H1 (cell line): ENCODE measurements at regions not wholly inside any gene's neighbourhood (a gene's known extent, or its start where the extent isn't known, plus 50 kb on each side); places are given as distances from the start of the nearest gene placed in this dataset.

ENCODE experiments used
- CTCF ChIA-PET: fragments of 300-600 bp; sonication (Branson Sonifier 250); formaldehyde crosslinking; loops from one replicate; lab custom pipeline; 2021; ENCODE audit not compliant: partially characterized antibody; lab: Charles Lee
- POLR2A ChIA-PET: fragments of 300-600 bp; sonication (Branson Sonifier 250); formaldehyde crosslinking; loops from one replicate; lab custom pipeline; 2021; ENCODE audit warnings: inconsistent platforms; ENCODE audit not compliant: partially characterized antibody; lab: Charles Lee
- DNase-seq, 2 experiments: peaks; one replicate each; pipeline versions ENCODE4 v3.0.0 to v3.0.0-alpha.2; 2010 to 2022; ENCODE audit warnings: low spot score in 2 of 2, low read depth in 1 of 2, mixed read lengths in 1 of 2
- FAIRE-seq: peaks from 2 replicates; lab custom pipeline; 2011; peaks lifted over from hg19 to GRCh38; lab: Jason Lieb, UNC
- H2AFZ ChIP-seq: 2 replicates; pipeline ENCODE4 v1.8.1; 2012; ENCODE audit warnings: low read length, inconsistent platforms
- H2AK5ac ChIP-seq: 2 replicates; pipeline ENCODE4 v1.6.1; 2013; ENCODE audit warnings: low read depth, low read length
- H2BK120ac ChIP-seq: replicated peaks from 2 replicates; pipeline ENCODE3; 2013; ENCODE audit warnings: low read depth, low read length, inconsistent platforms
- H2BK12ac ChIP-seq: 2 replicates; pipeline ENCODE4 v1.6.1; 2013; ENCODE audit warnings: low read depth, low read length
- H2BK15ac ChIP-seq: 2 replicates; pipeline ENCODE4 v1.6.1; 2013; ENCODE audit warnings: low read length
- H2BK20ac ChIP-seq: 2 replicates; pipeline ENCODE4 v1.6.1; 2013; ENCODE audit warnings: low read length
- H2BK5ac ChIP-seq: 2 replicates; pipeline ENCODE4 v1.6.1; 2013; ENCODE audit warnings: low read depth, low read length
- H3K14ac ChIP-seq: 2 replicates; pipeline ENCODE4 v1.6.1; 2013; ENCODE audit warnings: inconsistent platforms; ENCODE audit not compliant: insufficient read length
- H3K18ac ChIP-seq: 2 replicates; pipeline ENCODE4 v1.6.1; 2013; ENCODE audit warnings: low read length; ENCODE audit errors: extremely low read depth
- H3K23ac ChIP-seq: 2 replicates; pipeline ENCODE4 v1.6.1; 2013; ENCODE audit warnings: inconsistent platforms; ENCODE audit not compliant: insufficient read length
- H3K23me2 ChIP-seq: 2 replicates; pipeline ENCODE4 v1.6.1; 2013; ENCODE audit warnings: low read depth, low read length
- H3K27ac ChIP-seq: 2 replicates; pipeline ENCODE4 v1.6.1; 2011; ENCODE audit warnings: low read depth, low read length, inconsistent platforms
- H3K27me3 ChIP-seq, 4 experiments: replicated peaks in 1 of 4; 1 replicate in 1 of 4; 2 replicates in 3 of 4; pipeline versions ENCODE4 v1.6.1 to v1.8.1; 2011 to 2013; ENCODE audit warnings: low read length in 3 of 4, mild to moderate bottlenecking in 3 of 4, inconsistent platforms in 2 of 4, mixed read lengths in 2 of 4, moderate library complexity in 1 of 4; ENCODE audit not compliant: control insufficient read depth in 3 of 4, insufficient read depth in 3 of 4; ENCODE audit errors: extremely low read depth in 1 of 4
- H3K36me3 ChIP-seq, 4 experiments: 2 replicates each; pipeline versions ENCODE4 v1.6.1 to v1.8.1; 2011 to 2013; ENCODE audit warnings: mild to moderate bottlenecking in 4 of 4, low read length in 3 of 4, moderate library complexity in 2 of 4, control low read depth in 1 of 4, inconsistent platforms in 1 of 4; ENCODE audit not compliant: insufficient read depth in 4 of 4, control insufficient read depth in 2 of 4
- H3K4ac ChIP-seq: replicated peaks from 2 replicates; pipeline ENCODE3; 2013; ENCODE audit warnings: low read length, low read depth, mixed read lengths, inconsistent platforms; ENCODE audit not compliant: insufficient read length
- H3K4me1 ChIP-seq, 4 experiments: replicated peaks in 1 of 4; 1 replicate in 1 of 4; 2 replicates in 3 of 4; pipeline versions ENCODE4 v1.6.1 to v1.8.1; 2011 to 2013; ENCODE audit warnings: low read length in 3 of 4, inconsistent platforms in 2 of 4, mixed read lengths in 1 of 4; ENCODE audit not compliant: insufficient read depth in 4 of 4, control insufficient read depth in 3 of 4
- H3K4me2 ChIP-seq, 2 experiments: 2 replicates each; pipeline versions ENCODE4 v1.6.1 to v1.8.1; 2011 to 2013; ENCODE audit warnings: low read depth in 2 of 2, low read length in 2 of 2, control low read depth in 1 of 2, inconsistent platforms in 1 of 2, mild to moderate bottlenecking in 1 of 2; ENCODE audit not compliant: insufficient read depth in 1 of 2
- H3K4me3 ChIP-seq, 4 experiments: fragments of 200-600, 300-600 bp in 1 of 4; sonication (generic), shearing (Covaris generic), sonication (Bioruptor Twin) in 1 of 4; 2 replicates each; pipeline versions ENCODE4 v1.5.1 to v1.8.1; 2011 to 2016; ENCODE audit warnings: low read length in 4 of 4, low read depth in 3 of 4, control low read depth in 2 of 4, inconsistent platforms in 2 of 4, mild to moderate bottlenecking in 2 of 4, mixed read lengths in 1 of 4, moderate library complexity in 1 of 4; ENCODE audit not compliant: insufficient read depth in 2 of 4; ENCODE audit errors: extremely low read depth in 1 of 4
- H3K56ac ChIP-seq: replicated peaks from 2 replicates; pipeline ENCODE3; 2013; ENCODE audit warnings: low read depth, mild to moderate bottlenecking, mixed read lengths, low read length, inconsistent platforms; ENCODE audit not compliant: insufficient read length
- H3K79me1 ChIP-seq: 2 replicates; pipeline ENCODE4 v1.6.1; 2013; ENCODE audit warnings: low read depth, low read length, control low read depth
- H3K79me2 ChIP-seq, 2 experiments: 2 replicates each; pipeline versions ENCODE4 v1.6.1 to v1.8.1; 2012 to 2013; ENCODE audit warnings: low read length in 2 of 2, mild to moderate bottlenecking in 2 of 2, inconsistent platforms in 1 of 2; ENCODE audit not compliant: insufficient read depth in 2 of 2, control insufficient read depth in 1 of 2
- H3K9ac ChIP-seq, 4 experiments: replicated peaks in 1 of 4; 1 replicate in 1 of 4; 2 replicates in 3 of 4; pipeline versions ENCODE4 v1.6.1 to v1.8.1; 2011 to 2013; ENCODE audit warnings: low read depth in 3 of 4, low read length in 3 of 4, control low read depth in 2 of 4, mild to moderate bottlenecking in 2 of 4, moderate library complexity in 2 of 4, inconsistent platforms in 1 of 4; ENCODE audit errors: extremely low read depth in 1 of 4
- H3K9me3 ChIP-seq, 2 experiments: 2 replicates each; pipeline versions ENCODE4 v1.6.1 to v1.8.1; 2012 to 2013; ENCODE audit warnings: mild to moderate bottlenecking in 2 of 2, moderate library complexity in 2 of 2, control low read depth in 1 of 2, inconsistent platforms in 1 of 2, low read depth in 1 of 2, low read length in 1 of 2, mixed read lengths in 1 of 2; ENCODE audit not compliant: insufficient read depth in 2 of 2
- H4K20me1 ChIP-seq, 2 experiments: replicated peaks in 1 of 2; 2 replicates each; pipeline versions ENCODE3 to v1.8.1; 2011 to 2013; ENCODE audit warnings: inconsistent platforms in 2 of 2, low read length in 2 of 2, mild to moderate bottlenecking in 1 of 2; ENCODE audit not compliant: insufficient read depth in 2 of 2, control insufficient read depth in 1 of 2
- H4K5ac ChIP-seq: 2 replicates; pipeline ENCODE4 v1.6.1; 2013; ENCODE audit warnings: low read length, low read depth, mixed read lengths, inconsistent platforms; ENCODE audit not compliant: insufficient read length
- H4K8ac ChIP-seq: 2 replicates; pipeline ENCODE4 v1.8.0; 2013; ENCODE audit warnings: mild to moderate bottlenecking, moderate library complexity, low read length, inconsistent platforms; ENCODE audit not compliant: insufficient read depth; ENCODE audit errors: extremely low read depth
- H4K91ac ChIP-seq: replicated peaks from 2 replicates; pipeline ENCODE3; 2013; ENCODE audit warnings: low read length, mixed read lengths, inconsistent platforms; ENCODE audit not compliant: insufficient read length
- FOSL1 ChIP-seq: IDR thresholded peaks from 2 replicates; pipeline ENCODE4 v1.6.1; 2011; ENCODE audit warnings: mild to moderate bottlenecking, low read depth, low read length, moderate library complexity; ENCODE audit not compliant: insufficient read depth
- SP4 ChIP-seq: IDR thresholded peaks from 2 replicates; pipeline ENCODE4 v1.6.1; 2012; ENCODE audit warnings: low read length, inconsistent platforms
- TEAD4 ChIP-seq: IDR thresholded peaks from 2 replicates; pipeline ENCODE4 v1.6.1; 2012; ENCODE audit warnings: low read depth, low read length, inconsistent platforms, mixed read lengths
- WGBS, 2 experiments: shearing (Covaris generic) in 1 of 2; methylation state at CpG; one replicate each; pipeline versions ENCODE4 v1.1.6 to v1.1.7; 2013 to 2015; ENCODE audit warnings: low lambda C conversion rate in 2 of 2, mixed read lengths in 2 of 2, inconsistent platforms in 1 of 2, low coverage in 1 of 2, missing lambda C conversion rate in 1 of 2; ENCODE audit not compliant: insufficient replicate concordance in 2 of 2, insufficient coverage in 1 of 2, insufficient read length in 1 of 2; ENCODE audit errors: extremely low coverage in 1 of 2, missing lambda C conversion rate in 1 of 2; 5-methylcytosine and 5-hydroxymethylcytosine counted together

- no peak overlapping the region for H2BK20ac ChIP-seq
- no peak overlapping the region for H4K91ac ChIP-seq
- H3K36me3 ChIP-seq = no peaks in the 10 kb centered on the region
- FAIRE-seq = no peak
- H3K23ac ChIP-seq = no peak overlapping the region
- ChIA-PET CTCF (no interaction called here), POLR2A (no interaction called here)
- no peak overlapping the region for H2AFZ ChIP-seq
- no peak overlapping the region for H2BK120ac ChIP-seq
- H3K18ac ChIP-seq = no peak overlapping the region
- H4K20me1 ChIP-seq = no peaks in the 10 kb centered on the region
- no peaks in the 10 kb centered on the region for H3K9me3 ChIP-seq
- no peak overlapping the region for H3K9ac ChIP-seq
- no peaks in the 10 kb centered on the region for H3K27me3 ChIP-seq
- H3K4me3 ChIP-seq = no peak overlapping the region
- no peak overlapping the region for H2BK12ac ChIP-seq
- 94% methylated on average over 1 of the region's 1 CpG; no CpG with 5 or more reads in 1 of the 2 experiments for WGBS, 2 experiments
- no peak overlapping the region for H3K56ac ChIP-seq
- H2BK15ac ChIP-seq = no peak overlapping the region
- no peaks in the 10 kb centered on the region for H3K4me1 ChIP-seq
- no peak overlapping the region for H3K4ac ChIP-seq
- H3K79me1 ChIP-seq = no peaks in the 10 kb centered on the region
- no peak overlapping the region for H2BK5ac ChIP-seq
- H4K5ac ChIP-seq = no peak overlapping the region
- H3K27ac ChIP-seq = no peak overlapping the region
- DNase-seq = no peak
- no peaks in the 10 kb centered on the region for H3K79me2 ChIP-seq
- no peak overlapping the region for H4K8ac ChIP-seq
- no peak overlapping the region for H3K4me2 ChIP-seq
- H3K14ac ChIP-seq = no peak overlapping the region
- no peaks in the 10 kb centered on the region; the same call in 1 of the 2 replicates for H3K23me2 ChIP-seq
- H2AK5ac ChIP-seq = no peak overlapping the region
- TF ChIP-seq FOSL1 = no peak
- no peak for TF ChIP-seq TEAD4
- TF ChIP-seq SP4 = no peak
Measured at GRCh38 chr5:158147227-158147626, 288.3 kb upstream of the CLINT1 start.
